Keratinocyte (primary cell): ENCODE measurements at regions not wholly inside any gene's neighbourhood (a gene's known extent, or its start where the extent isn't known, plus 50 kb on each side); places are given as distances from the start of the nearest gene placed in this dataset.
A peak's percentile ranks its signal among the peaks of the same experiment; 100 is the strongest.

Experiments
- DNase-seq: peaks from one replicate; pipeline ENCODE4 v3.0.0-alpha.2; 2011; ENCODE audit warnings: low read depth, missing footprints, low spot score
- FAIRE-seq: peaks from 2 replicates; lab custom pipeline; 2011; peaks lifted over from hg19 to GRCh38; lab: Jason Lieb, UNC
- H2AFZ ChIP-seq: 2 replicates; pipeline ENCODE4 v1.6.0; 2012; ENCODE audit warnings: low read length, control low read depth, inconsistent platforms; ENCODE audit not compliant: control insufficient read depth
- H3K27ac ChIP-seq: 2 replicates; pipeline ENCODE4 v1.5.1; 2011; ENCODE audit warnings: low read length; ENCODE audit not compliant: control insufficient read depth, insufficient read depth
- H3K27me3 ChIP-seq: 3 replicates; pipeline ENCODE4 v1.6.0; 2011; ENCODE audit warnings: low read length; ENCODE audit not compliant: control insufficient read depth, insufficient read depth; ENCODE audit errors: extremely low read depth
- H3K36me3 ChIP-seq, 2 experiments: 2 replicates in 1 of 2; 3 replicates in 1 of 2; pipeline ENCODE4 v1.5.1; 2011; ENCODE audit warnings: low read length in 2 of 2, mild to moderate bottlenecking in 1 of 2; ENCODE audit not compliant: control insufficient read depth in 2 of 2, insufficient read depth in 2 of 2; ENCODE audit errors: extremely low read depth in 1 of 2
- H3K4me1 ChIP-seq: 3 replicates; pipeline ENCODE4 v1.5.1; 2011; ENCODE audit warnings: low read length; ENCODE audit not compliant: control insufficient read depth, insufficient read depth; ENCODE audit errors: extremely low read depth
- H3K4me2 ChIP-seq: 3 replicates; pipeline ENCODE4 v1.6.0; 2011; ENCODE audit warnings: low read depth, low read length; ENCODE audit not compliant: control insufficient read depth, insufficient read depth; ENCODE audit errors: extremely low read depth
- H3K4me3 ChIP-seq, 3 experiments: fragments of 200-600 bp in 1 of 3; sonication (generic) in 1 of 3; 2 replicates in 2 of 3; 3 replicates in 1 of 3; pipeline ENCODE4 v1.5.1; 2011 to 2016; ENCODE audit warnings: low read length in 3 of 3, mild to moderate bottlenecking in 3 of 3, control low read depth in 2 of 3, inconsistent platforms in 1 of 3, low read depth in 1 of 3, mixed read lengths in 1 of 3, mixed run types in 1 of 3, moderate library complexity in 1 of 3; ENCODE audit not compliant: control insufficient read depth in 2 of 3, insufficient read depth in 2 of 3; ENCODE audit errors: extremely low read depth in 1 of 3
- H3K79me2 ChIP-seq: 2 replicates; pipeline ENCODE4 v1.6.0; 2012; ENCODE audit warnings: low read length; ENCODE audit not compliant: control insufficient read depth, insufficient read depth
- H3K9ac ChIP-seq: 3 replicates; pipeline ENCODE4 v1.6.0; 2011; ENCODE audit warnings: low read length; ENCODE audit not compliant: control insufficient read depth, insufficient read depth; ENCODE audit errors: extremely low read depth
- H3K9me1 ChIP-seq: 3 replicates; pipeline ENCODE4 v1.6.0; 2011; ENCODE audit warnings: low read length; ENCODE audit not compliant: control insufficient read depth, insufficient read depth; ENCODE audit errors: extremely low read depth
- H3K9me3 ChIP-seq: 2 replicates; pipeline ENCODE4 v1.5.1; 2012; ENCODE audit warnings: low read depth, low read length; ENCODE audit not compliant: control insufficient read depth
- H4K20me1 ChIP-seq: 3 replicates; pipeline ENCODE4 v1.6.0; 2011; ENCODE audit warnings: low read length; ENCODE audit not compliant: control insufficient read depth, insufficient read depth; ENCODE audit errors: extremely low read depth
- EZH2 ChIP-seq: IDR thresholded peaks from one replicate; pipeline ENCODE4 v1.6.1; 2012; ENCODE audit warnings: inconsistent platforms, mild to moderate bottlenecking, low read length, moderate library complexity
- dilution Hi-C: fragments of 300-500 bp; cut with MboI; formaldehyde crosslinking; loops from one replicate; pipeline ENCODE4 v1.7.0; 2020; ENCODE audit warnings: low sequenced_read_pairs; ENCODE audit not compliant: extremely low pct_ligation_motif_present
- TF ChIP-seq, protein P1 (sequence below), 3 experiments: IDR thresholded peaks in 1 of 3; conservative IDR thresholded peaks in 1 of 3; optimal IDR thresholded peaks in 1 of 3; 2 replicates in 2 of 3; 3 replicates in 1 of 3; pipeline versions ENCODE3 to v1.5.1; 2011; ENCODE audit warnings: low read length in 3 of 3, mild to moderate bottlenecking in 3 of 3, moderate library complexity in 2 of 3, control low read depth in 1 of 3, inconsistent platforms in 1 of 3; ENCODE audit not compliant: insufficient read depth in 2 of 3; ENCODE audit errors: extremely low read depth in 1 of 3

DNA sequence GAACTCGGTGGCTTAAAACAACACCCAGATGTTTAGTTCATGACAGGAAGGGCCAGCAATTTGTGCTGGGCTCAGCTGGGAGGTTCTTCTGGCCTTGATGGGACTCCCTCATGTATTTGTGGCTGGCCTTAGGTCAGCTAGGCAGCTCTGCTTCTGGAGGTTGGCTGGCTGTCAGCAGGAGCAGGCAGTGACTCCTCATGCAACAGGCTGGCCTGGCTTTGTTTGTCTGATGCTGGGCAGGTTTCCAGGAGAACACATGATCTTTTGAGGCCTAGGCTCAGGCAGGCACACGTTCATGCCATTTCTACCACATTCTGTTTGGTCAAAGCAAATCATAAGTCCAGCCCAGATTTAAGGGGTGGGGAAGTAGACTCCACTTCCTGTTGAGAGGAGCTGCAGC, 571.2 kb downstream of the TBC1D22A start:
- DNase-seq: peak; percentile 15
- Histone ChIP-seq H3K4me3 (no peak overlapping the region), H3K9me3 (peaks cover 6% of the 10 kb centered on the region), H2AFZ (no peak overlapping the region), H3K36me3 (no peaks in the 10 kb centered on the region), H4K20me1 (no peaks in the 10 kb centered on the region), H3K9ac (no peak overlapping the region), H3K27me3 (no peaks in the 10 kb centered on the region), H3K4me2 (no peak overlapping the region), H3K9me1 (no peaks in the 10 kb centered on the region), H3K79me2 (no peaks in the 10 kb centered on the region), H3K4me1 (peaks cover 6% of the 10 kb centered on the region), H3K27ac (no peak overlapping the region)
- no peak for FAIRE-seq
- dilution Hi-C loops: no loop called here
- TF ChIP-seq, protein P1, sequence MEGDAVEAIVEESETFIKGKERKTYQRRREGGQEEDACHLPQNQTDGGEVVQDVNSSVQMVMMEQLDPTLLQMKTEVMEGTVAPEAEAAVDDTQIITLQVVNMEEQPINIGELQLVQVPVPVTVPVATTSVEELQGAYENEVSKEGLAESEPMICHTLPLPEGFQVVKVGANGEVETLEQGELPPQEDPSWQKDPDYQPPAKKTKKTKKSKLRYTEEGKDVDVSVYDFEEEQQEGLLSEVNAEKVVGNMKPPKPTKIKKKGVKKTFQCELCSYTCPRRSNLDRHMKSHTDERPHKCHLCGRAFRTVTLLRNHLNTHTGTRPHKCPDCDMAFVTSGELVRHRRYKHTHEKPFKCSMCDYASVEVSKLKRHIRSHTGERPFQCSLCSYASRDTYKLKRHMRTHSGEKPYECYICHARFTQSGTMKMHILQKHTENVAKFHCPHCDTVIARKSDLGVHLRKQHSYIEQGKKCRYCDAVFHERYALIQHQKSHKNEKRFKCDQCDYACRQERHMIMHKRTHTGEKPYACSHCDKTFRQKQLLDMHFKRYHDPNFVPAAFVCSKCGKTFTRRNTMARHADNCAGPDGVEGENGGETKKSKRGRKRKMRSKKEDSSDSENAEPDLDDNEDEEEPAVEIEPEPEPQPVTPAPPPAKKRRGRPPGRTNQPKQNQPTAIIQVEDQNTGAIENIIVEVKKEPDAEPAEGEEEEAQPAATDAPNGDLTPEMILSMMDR (optimal IDR thresholded peaks at IDR 0.05 in 1 of 3, IDR thresholded peaks at IDR 0.05 in 1 of 3, conservative IDR thresholded peaks at IDR 0.05 in 1 of 3; ENCODE audit: extremely low read depth in 1 of 3, insufficient read depth in 2 of 3, low read length in 3 of 3): no peak
- no peak for TF ChIP-seq EZH2

DNA sequence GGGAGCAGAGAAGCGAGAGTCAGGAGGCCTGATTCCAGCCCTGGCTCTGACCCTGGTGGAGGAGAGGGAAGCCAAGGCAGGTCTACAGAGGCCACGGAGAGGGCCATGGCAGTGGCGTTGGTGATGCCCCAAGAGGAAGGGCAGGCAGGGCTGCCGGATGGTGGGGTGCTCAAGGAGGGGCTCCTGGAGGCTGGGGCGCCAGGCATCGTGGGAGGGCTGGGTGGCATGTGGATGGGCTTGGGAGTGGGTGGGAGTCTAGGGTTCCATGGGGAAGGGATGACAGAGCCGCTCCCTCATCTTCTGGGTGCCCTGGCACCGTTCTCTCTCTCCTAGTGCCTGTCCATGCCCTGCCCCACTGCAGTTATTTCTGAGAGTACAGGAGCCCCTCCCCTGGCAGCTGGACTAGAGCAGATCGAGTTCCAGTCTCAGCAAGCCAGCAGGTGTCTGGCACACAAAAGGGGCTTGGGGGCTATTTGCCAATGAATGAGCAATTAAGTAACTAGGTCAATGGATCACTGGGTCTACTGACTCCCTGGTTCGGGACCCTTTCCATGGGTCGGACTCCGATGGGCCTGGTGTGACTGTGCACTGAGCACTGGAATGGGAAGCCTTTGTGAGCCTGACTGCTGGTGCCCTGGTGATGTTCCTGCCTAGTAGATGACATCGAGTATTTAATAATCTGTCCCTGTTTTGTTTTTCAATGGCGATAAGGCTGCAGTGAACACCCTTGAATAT, 570.0 kb downstream of the TBC1D22A start:
- dilution Hi-C loops: no loop called here
- FAIRE-seq (no peak), DNase-seq (no peak)
- Histone ChIP-seq H4K20me1 (no peaks in the 10 kb centered on the region), H3K27ac (no peak overlapping the region), H3K9me3 (peaks cover 6% of the 10 kb centered on the region), H3K4me2 (no peak overlapping the region), H3K79me2 (no peaks in the 10 kb centered on the region), H3K9me1 (no peaks in the 10 kb centered on the region), H3K4me3 (no peak overlapping the region), H3K36me3 (no peaks in the 10 kb centered on the region), H3K27me3 (no peaks in the 10 kb centered on the region), H3K9ac (no peak overlapping the region), H2AFZ (no peak overlapping the region), H3K4me1 (peaks cover 6% of the 10 kb centered on the region)
- TF ChIP-seq EZH2: no peak
- TF ChIP-seq, protein P1 (optimal IDR thresholded peaks at IDR 0.05 in 1 of 3, IDR thresholded peaks at IDR 0.05 in 1 of 3, conservative IDR thresholded peaks at IDR 0.05 in 1 of 3; ENCODE audit: extremely low read depth in 1 of 3, insufficient read depth in 2 of 3, low read length in 3 of 3): no peak
